HG03442 (cell line): ENCODE measurements at regions not wholly inside any gene's neighbourhood (a gene's known extent, or its start where the extent isn't known, plus 50 kb on each side); places are given as distances from the start of the nearest gene placed in this dataset.

Source experiments
- ATAC-seq: cut with Tn5 transposase; IDR thresholded peaks from one replicate; pipeline ENCODE4 v1.9.1; 2021; ENCODE audit warnings: mild to moderate bottlenecking, moderate library complexity; ENCODE audit not compliant: unreplicated experiment

DNA sequence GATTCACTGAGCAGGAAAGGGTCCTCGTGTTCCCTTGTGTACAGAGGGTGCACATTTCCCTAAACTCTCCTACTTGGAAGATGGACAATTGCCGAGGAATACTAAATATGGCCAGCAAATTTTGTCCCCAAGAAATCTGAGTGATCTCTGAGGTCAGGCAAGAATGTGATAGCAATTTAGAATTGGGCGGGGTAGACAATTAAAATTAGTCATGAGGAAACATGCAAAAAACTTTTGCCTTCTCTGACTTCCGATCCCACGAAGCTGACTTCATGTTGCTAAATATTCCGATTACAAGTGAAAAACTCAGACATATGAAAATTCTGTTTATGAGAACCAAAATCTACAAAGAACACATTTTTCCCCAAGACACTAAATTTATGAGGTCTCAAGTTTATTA, 453.9 kb upstream of the ZFP42 start:
- ATAC-seq, result no peak

DNA sequence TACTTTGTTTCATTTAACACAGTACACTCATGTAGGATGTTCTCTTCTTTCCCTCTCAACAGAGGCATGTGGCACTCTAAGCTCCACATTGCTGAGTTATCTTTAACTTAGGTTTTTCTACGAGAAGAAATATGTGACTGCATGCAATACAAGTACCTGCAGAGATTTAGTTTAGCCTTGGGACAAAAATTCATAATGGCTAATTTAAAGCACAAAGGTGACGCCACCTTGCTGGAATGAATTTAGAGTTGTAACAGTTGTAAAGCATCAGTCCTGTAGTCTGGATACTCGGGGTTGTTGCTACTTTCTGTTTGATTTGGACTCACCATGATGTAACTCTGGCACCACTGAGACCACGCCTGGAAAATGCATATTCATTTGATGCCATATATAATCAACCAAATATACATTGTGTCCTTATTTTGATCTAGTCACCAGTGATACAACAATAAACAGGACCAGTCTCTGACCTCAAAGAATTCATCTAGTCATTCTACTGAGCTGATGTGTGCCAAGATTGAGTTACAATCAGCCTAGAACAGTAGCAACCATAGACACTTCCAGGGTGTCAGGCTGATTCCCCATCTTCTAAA, 451.0 kb upstream of the ZFP42 start:
- no peak for ATAC-seq

DNA sequence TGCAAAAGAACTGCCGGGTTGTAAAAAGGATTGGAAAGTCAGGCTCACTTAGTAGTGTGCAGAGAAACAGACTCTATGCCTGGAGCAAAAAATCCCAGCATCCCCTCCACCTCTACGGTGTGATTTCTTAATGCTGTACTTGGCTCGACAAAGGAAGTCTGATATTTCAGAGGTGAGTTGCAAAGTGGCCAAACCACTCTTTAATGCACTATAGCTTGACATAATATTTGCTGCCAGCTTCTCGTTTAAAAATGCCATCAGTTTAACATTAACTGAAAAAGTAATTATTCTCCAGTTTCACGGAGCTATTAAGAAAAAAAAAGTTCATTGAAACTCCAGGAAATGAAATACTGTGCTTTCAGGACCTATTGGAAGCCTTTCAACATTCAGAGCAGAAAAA, 448.3 kb upstream of the ZFP42 start:
- no peak for ATAC-seq

DNA sequence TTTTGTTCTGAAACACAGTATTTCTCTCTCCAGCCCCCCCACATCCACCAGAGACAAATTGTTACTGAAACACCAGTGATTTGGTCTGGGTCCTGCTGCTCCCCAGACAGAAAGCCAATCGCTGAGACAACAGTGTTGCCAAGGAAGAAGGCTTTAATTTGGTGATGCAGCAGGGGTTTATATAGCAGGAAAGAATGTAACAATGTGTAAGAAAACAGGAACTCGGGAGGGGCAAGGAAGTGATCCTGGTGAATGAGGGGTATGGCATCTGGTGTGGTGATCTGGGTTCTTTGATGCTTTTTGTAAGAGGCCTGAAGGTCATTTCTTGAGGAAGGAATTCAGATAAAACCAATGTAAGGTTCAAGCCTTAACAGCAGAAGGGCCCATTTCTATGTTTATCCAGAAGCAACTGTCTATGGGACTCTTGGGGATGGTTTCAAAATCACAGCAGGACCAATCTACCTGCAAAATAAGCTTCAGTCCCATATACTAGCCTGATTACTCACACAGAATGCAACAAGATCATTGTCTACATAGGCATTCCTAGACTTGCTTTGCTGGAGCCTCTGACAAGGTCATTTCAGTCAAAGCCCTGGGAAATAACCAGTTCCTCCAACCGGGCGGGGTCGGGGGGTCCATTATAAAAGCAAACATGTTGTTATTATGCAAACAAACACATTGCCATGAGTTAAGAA, 445.2 kb upstream of the ZFP42 start:
- no peak for ATAC-seq

DNA sequence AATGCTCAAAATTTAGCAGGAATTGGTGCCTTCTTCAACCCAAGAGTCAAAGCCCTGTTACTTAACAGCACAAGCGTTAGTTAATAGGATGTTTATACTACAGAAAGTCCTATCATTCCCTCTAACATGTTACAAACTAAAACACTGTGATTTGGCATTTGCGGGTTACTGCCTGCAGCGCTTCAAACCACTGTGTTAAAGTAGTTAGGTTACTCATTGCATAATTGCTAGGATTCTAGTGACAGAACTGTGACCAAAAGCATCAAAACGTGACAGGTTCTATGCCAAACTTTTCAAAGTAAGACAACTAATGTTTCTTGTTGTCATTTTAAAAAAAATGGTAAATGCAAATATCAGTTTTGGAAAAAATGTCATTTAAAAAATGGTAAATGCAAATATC, 442.8 kb upstream of the ZFP42 start:
- no peak for ATAC-seq

DNA sequence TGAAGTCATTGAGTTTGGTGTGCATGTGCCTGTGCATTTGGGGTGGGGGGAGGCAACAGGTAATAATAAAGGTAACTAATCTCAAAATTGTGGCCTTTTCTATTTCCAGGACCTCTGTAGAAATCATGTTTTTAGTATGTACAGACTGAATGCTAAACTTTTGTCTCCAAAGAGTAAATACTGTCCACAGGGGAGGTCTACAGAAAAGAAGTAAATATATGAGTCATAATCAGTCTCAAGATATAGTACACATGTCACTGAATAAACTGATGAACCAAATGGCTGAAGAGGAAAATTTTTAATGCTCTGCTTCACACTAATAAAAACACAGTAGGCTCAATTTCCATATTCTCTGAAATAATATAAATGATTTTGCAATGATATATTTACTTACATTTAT, 440.4 kb upstream of the ZFP42 start:
- no peak for ATAC-seq

DNA sequence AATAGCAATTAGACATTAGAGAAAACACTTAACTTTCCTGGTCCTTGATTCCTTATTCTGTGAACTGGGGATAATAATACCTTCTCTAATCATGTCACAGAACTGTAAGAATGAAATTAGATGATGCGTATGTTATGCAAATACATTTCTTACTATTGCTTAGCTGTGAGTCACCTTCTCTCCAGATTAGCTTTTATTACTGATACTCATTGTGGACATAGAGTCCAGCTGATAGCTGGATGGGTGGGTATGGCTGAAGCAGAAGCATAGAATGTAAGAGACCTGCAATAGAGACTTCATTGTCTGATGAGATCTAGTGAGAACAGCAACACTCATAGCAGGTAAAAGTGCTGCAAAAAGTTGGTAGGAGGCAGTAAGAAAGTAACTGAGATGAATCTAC, 437.2 kb upstream of the ZFP42 start:
- no peak for ATAC-seq

DNA sequence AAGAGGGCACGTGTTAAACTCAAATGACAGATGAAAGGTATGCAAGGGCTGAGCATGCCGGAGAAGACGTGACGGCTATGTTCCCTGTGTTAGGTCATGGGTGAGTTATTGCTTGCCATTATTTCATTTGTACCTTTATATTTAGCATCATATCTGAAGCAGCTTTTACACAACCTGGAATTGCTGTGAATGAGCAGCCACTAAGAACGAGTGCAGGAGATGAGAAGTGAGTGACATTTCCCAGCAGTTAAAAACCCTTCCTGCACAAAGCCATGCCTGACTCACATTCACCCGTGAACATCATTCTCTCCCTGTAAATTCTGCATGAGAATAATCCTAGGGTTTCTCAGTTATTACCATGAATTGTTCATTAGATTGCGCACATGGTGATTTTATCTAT, 433.2 kb upstream of the ZFP42 start:
- ATAC-seq, result no peak

DNA sequence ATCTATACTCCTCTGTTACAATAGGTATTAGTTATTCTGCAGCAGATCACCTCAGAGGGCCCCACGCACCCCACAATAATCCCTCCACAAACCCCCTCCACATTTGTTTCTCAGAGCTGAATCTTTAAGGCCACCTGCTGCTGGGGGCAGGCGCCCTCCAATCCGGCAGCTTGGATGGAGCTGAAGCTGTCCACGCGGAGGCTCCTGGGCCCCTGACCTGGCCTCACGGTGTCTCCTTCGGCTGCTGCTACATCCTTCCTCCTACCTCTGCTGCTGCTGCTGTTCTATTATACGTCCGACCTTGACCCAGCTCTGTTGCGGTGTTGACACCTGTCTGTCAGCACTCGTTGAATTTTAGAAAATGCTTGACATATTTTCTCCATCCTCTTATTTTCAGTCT, 430.2 kb upstream of the ZFP42 start:
- ATAC-seq, result no peak

DNA sequence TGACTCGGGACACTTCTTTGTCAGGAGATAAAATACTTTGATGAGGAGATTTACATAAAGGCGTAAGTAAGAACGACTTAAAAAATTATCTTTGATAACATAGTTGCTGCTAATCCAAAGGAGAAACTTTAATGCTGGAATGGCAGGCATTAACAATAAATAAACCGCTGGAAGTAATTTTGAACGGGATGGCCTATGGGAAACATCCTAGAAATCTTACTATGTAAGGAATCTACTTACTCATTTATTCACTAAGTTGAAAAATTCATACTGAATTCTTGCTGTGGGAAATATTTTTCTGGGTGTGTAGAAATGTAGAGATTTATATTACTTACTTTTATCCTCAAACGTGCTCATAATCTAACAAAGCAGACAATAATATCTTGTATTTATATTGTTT, 425.7 kb upstream of the ZFP42 start:
- ATAC-seq, result no peak

DNA sequence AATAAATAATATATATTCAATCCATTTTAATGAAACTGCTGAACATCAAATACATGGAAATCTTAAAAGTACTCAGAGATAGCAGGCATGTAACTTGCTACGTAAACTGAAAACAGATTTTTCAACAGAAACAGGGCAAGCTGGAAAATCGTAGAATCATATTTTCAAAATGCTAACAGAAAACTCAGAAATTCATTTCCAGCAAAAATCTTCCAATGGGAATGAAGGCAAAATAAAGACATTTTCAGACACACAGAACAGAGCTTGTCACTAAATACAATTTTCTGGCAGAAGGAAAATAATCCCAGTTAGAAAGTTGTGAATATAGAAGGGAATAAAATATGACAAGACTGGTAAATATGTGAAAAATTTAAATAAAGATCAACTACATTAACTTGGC, 419.9 kb upstream of the ZFP42 start:
- no peak for ATAC-seq

DNA sequence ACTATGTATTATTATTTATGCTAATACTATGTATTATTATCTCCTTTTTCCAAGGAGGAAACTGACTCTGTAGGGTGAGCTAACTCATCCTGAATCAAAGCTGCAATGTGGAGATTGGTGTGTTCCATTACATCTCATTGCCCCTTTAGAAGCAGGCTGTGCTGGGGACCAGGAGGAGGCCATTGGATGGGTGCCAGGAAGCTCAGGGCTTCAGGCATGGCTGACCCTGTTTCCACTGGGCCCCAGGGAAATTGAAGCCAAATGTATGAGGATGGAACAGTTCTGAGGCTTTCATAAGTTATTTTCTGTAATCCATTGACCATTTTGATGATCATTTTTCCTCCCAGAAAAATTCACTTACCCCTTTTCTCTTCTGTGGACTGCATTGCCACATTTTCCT, 418.8 kb upstream of the ZFP42 start:
- no peak for ATAC-seq

DNA sequence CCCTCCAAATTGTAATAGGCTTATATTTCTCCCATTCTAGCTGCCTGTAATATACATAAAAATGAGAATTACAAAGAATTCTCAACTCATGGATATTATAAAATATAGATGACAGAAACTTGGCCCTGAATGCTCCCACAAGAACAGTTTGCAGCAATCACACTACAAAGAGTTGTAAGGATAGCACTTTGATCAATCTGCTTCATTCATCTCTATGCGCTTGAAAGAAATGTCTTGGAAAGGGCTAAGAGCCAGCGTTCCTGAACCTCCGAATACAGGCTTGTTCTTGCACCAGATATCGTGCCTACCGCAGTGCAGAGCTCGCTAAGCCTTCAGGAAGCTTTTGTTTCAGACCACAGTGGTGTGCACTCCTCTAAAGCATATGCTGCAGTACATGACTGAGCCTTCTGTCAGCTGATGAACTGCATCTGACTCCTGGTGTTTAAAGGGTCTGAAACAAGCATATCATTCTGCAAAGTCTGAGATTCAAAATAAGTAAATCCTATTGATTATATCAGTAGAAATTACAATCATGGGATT, 417.6 kb upstream of the ZFP42 start:
- no peak for ATAC-seq

DNA sequence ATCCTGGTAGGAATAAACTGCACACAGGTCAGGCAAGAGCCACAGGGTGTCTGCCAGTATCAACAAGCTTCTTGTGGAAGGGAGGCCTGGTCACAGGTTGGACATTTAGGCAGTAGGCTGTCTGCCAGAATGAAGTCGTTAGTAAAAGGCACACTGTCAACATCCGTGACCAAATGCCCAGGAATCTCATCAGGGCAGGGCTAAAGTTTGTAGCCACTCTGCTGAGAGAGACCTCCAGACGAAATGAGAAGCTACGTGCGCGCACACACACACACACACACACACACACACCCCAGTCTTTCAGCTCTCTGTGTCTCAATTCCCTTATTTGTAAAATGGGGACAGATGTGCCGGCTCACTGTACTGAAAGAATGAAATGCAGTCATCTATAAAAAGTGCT, 408.7 kb upstream of the ZFP42 start:
- ATAC-seq, result no peak

DNA sequence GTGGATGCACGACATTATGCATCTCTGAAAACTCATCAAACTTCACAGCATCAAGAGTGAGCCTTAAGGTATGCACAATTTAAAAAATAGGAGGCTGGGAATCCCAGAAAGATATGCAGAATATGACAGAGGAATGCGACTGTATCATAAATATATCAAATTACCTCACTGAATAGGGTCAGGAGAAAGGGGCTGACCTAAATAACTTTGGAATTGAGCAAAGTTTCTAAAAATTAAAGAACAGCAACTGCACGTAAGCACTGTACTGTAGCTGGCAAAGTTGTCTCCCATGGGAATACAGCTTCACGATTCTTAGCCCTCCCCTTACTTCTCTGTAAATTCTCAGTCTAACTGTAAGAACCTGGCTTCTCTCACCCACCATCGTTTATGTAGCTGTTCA, 397.4 kb upstream of the ZFP42 start:
- no peak for ATAC-seq

DNA sequence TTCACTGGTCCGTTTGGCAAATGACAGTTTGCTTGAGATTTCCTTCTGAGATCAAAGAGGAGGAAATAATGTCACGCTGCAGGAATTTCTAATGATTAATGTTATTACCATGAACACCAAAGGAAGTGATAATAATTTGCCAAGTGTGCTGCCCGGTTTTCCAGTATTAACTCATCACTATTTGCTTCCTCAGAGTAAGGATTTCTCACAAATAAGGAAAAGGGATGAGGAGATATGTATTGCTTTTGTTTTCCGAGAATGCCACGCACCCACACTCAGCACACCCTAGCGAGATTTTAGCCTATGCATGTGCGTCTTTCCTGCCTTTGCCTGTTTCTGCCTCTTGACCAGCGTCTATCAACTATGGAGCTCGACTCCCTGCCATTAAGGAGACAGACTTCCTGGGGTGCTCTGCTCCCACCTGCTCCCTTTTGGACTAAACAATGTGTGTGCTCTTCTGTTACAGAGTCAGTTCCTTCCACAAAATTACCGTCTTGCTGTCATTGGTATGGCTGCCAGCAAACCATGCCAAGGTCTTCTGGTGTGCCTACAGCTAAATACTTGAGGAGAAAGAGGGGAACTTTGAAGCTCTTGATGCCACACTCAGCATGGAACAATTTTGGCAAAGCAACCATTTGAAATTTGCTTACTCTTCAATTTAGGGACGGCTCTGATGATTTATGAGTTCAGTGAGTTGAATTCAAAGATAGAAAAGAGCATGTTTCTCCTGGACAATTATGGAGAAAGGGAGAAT, 393.1 kb upstream of the ZFP42 start:
- no peak for ATAC-seq

DNA sequence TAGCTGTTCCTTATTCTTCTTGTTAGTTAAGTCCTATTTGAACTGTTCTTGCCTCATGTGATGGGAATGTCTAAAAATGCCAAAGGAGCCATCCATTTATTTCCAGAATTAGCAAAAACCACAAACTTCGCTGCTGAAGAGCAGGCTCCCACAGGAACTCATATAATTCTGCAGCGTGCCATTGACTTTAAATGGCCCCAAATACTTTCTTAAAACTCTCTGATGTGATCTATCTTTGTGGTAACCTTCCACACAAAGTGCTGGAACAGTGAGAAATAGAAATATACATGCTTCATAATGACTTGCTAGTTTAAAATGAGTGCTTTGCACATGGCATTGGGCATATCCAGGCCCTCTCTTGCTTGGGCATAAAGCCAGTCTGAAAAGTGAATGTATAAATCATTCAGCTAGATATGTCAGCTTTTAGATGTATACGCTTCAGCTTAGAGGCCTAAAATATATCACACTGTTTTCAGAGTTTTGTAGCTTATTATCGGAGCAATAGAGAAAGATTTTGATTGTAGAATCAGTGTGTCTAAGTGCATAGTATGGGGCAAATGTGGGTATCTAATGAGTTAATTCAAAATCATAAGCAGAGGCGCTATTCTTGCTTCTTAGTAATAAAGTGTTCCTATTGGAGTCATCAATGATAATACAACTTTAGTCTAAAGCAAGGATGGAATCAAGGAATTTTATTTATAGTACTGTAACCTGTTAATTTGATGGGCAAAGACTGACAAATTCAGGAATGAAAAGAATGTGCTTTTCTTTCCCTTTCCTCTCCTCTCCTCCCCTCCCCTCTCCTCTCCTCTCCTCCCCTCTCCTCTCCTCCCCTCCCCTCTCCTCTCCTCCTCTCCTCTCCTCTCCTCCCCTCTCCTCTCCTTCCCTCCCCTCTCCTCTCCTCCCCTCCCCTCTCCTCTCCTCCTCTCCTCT, 392.2 kb upstream of the ZFP42 start:
- ATAC-seq, result no peak

DNA sequence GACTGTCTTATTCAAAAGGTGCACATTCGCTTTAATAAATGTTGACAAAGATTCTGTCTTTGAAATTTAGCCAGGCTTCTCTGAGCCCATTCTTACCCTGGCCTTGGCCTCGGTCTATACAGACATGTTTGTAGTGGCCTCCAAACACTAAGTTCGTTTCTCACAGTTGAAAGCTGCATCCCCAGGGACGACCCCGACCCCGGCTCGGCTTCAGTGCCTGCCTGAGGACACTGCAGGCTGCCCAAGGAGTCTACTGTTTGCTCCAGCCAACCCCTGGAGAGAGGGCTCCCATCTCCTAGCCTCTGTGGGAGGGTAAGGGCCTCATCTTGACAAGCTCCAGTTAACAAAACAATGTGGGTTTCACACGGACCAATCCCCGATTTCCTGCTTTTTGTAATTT, 390.6 kb upstream of the ZFP42 start:
- ATAC-seq, result no peak

DNA sequence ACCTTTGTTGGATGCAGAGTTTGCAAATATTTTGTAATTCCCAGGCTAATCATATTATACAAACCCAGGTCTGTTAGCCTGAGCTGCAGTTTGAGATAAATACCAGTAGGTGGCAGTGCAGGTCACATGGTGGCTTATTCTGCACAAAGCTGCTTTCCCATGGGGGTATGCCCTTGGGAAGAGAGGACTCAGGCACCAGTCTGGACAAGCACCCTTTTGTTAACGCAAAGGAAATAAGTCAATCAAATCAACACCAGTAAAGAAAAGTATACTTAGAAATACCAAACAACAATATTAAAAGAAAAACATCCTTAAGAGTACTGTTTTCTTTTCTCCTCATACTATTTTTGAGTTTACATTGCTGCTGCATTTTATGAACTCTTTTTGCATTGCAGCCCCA, 389.0 kb upstream of the ZFP42 start:
- peak; percentile 67 for ATAC-seq

DNA sequence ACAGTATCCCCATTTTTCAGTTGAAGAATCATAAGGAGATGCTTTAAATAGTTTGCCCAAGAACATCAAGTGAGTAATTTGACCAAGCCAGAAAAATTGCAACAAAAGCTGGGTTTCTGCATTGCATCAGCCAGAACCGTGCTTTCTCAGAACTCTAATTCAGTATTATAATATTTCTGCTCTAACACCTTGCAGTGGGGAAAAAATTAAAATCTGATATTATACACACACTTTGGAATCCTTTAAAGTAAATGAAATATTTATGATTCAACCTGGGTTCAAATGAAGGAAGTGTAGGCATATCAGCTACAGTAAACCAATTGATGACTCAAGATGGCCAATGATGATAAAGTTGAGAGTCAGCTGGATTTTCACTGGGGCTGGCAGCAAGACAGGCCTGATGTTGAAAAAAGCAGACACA, 387.6 kb upstream of the ZFP42 start:
- no peak for ATAC-seq

DNA sequence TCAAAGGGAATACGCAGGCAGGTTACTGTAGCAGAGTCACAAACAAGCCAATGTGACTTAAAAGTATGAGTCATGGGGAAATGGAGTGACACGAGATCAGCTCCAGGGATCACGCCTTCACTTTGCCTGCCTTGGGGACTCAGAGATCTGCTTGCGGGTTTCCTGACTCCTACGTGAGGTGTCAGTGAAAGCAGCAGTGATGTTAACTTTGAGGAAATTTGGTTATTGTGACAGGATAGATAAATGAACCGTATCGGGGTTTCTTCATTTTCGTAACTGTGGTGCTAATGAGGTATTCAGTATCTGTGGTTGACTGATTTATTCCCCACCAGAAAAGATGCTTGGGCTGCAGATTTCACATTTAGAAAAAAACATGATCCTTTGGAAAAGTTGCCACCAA, 383.3 kb upstream of the ZFP42 start:
- ATAC-seq, result no peak
